DOHH2 (cell line): ENCODE measurements at regions not wholly inside any gene's neighbourhood (a gene's known extent, or its start where the extent isn't known, plus 50 kb on each side); places are given as distances from the start of the nearest gene placed in this dataset.

Experiments
- EZH2phosphoT487 ChIP-seq: fragments of 200-600 bp; sonication (generic); IDR thresholded peaks from 2 replicates; pipeline ENCODE4 v1.6.1; 2017; ENCODE audit warnings: borderline replicate concordance, mild to moderate bottlenecking, antibody characterized with exemption, low read length, moderate library complexity, mixed read lengths
- TF ChIP-seq, protein P1 (sequence below): fragments of 200-600 bp; sonication (generic); IDR thresholded peaks from one replicate; pipeline ENCODE4 v1.5.1; 2014; ENCODE audit warnings: antibody characterized with exemption, mild to moderate bottlenecking, low read depth, low read length; ENCODE audit not compliant: poor library complexity, severe bottlenecking

DNA sequence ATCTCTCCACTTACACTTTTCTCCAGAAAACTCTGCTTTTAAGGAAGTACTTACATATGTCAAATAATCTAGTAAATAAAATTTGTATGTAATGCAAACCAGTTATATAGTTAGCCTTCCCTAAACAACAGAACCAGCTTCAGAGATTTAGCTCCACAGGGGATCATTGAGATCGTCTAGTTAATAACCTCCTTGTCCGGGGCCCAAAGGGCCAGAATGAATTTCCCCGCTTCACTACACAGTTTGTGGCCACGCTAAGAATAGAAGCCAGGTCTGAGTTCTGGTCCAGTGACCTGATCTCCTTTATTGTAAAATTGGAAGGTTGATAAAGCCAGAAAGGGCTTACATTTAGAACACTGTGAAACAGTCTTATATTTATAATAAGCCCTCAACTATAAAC lies 245.2 kb downstream of the TPBG start:
- TF ChIP-seq, protein P1, sequence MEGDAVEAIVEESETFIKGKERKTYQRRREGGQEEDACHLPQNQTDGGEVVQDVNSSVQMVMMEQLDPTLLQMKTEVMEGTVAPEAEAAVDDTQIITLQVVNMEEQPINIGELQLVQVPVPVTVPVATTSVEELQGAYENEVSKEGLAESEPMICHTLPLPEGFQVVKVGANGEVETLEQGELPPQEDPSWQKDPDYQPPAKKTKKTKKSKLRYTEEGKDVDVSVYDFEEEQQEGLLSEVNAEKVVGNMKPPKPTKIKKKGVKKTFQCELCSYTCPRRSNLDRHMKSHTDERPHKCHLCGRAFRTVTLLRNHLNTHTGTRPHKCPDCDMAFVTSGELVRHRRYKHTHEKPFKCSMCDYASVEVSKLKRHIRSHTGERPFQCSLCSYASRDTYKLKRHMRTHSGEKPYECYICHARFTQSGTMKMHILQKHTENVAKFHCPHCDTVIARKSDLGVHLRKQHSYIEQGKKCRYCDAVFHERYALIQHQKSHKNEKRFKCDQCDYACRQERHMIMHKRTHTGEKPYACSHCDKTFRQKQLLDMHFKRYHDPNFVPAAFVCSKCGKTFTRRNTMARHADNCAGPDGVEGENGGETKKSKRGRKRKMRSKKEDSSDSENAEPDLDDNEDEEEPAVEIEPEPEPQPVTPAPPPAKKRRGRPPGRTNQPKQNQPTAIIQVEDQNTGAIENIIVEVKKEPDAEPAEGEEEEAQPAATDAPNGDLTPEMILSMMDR = no peak
- no peak for TF ChIP-seq EZH2phosphoT487
